LHCN-M2 (cell line): ENCODE measurements at regions not wholly inside any gene's neighbourhood (a gene's known extent, or its start where the extent isn't known, plus 50 kb on each side); places are given as distances from the start of the nearest gene placed in this dataset.

Experiments used
- DNase-seq: peaks from one replicate; pipeline ENCODE4 v3.0.0-alpha.2; 2012; ENCODE audit warnings: low read depth

- DNase-seq: no peak
Measured at GRCh38 chr16:14334366-14335080, 263.4 kb downstream of the MRTFB start.

GRCh38 chr16:14333361-14333760, 262.2 kb downstream of the MRTFB start:
- DNase-seq: no peak

- DNase-seq: no peak
Measured at GRCh38 chr16:14331020-14331419, 259.9 kb downstream of the MRTFB start.

GRCh38 chr16:14329727-14330350, 258.7 kb downstream of the MRTFB start:
- no peak for DNase-seq

- DNase-seq: no peak
Measured at GRCh38 chr16:14325502-14326401, 254.6 kb downstream of the MRTFB start.

- no peak for DNase-seq
Measured at GRCh38 chr16:14324581-14324980, 253.5 kb downstream of the MRTFB start.

GRCh38 chr16:14322186-14322585, 251.1 kb downstream of the MRTFB start:
- no peak for DNase-seq

- no peak for DNase-seq
Measured at GRCh38 chr16:14321542-14321941, 250.4 kb downstream of the MRTFB start.

GRCh38 chr16:14320406-14320805, 249.3 kb downstream of the MRTFB start:
- DNase-seq: no peak
